Activated T-cell treated with anti-CD3 and anti-CD28 coated beads, Interleukin-2, amount 50 U/mL, for 72 hours (primary cell): ENCODE measurements at regions not wholly inside any gene's neighbourhood (a gene's known extent, or its start where the extent isn't known, plus 50 kb on each side); places are given as distances from the start of the nearest gene placed in this dataset.

Source experiments
- ATAC-seq, 2 donors: fragments of 150-1000 bp; cut with Tn5 transposase; replicated peaks in 1 of 2; 2 replicates each; pipeline ENCODE4 v1.10.0; 2021; ENCODE audit warnings: moderate library complexity in 2 of 2, mild to moderate bottlenecking in 1 of 2
- DNase-seq, 2 donors: peaks; one replicate each; pipeline ENCODE4 v3.0.0; 2021 to 2022; ENCODE audit warnings: mixed read lengths in 1 of 2
- H3K27ac Mint-ChIP-seq: one replicate; pipeline ENCODE4 v1.8.0; 2022; ENCODE audit warnings: mild to moderate bottlenecking, moderate library complexity, mixed read lengths
- H3K27me3 Mint-ChIP-seq: one replicate; pipeline ENCODE4 v1.8.0; 2022; ENCODE audit warnings: low read depth, mixed read lengths
- H3K36me3 Mint-ChIP-seq, 2 donors: one replicate each; pipeline ENCODE4 v1.8.0; 2022; ENCODE audit warnings: mixed read lengths in 2 of 2, mild to moderate bottlenecking in 1 of 2; ENCODE audit not compliant: insufficient read depth in 2 of 2
- H3K4me1 Mint-ChIP-seq: one replicate; pipeline ENCODE4 v1.8.0; 2022; ENCODE audit warnings: low read depth, mixed read lengths
- H3K4me3 Mint-ChIP-seq, 2 donors: one replicate each; pipeline ENCODE4 v1.8.0; 2022; ENCODE audit warnings: mild to moderate bottlenecking in 2 of 2, mixed read lengths in 2 of 2, moderate library complexity in 2 of 2
- H3K9me3 Mint-ChIP-seq, 2 donors: one replicate each; pipeline ENCODE4 v1.8.0; 2022; ENCODE audit warnings: mixed read lengths in 2 of 2

GRCh38 chr11:87451395-87451794, 413.7 kb downstream of the TMEM135 start:
- H3K4me1 Mint-ChIP-seq: no peaks in the 10 kb centered on the region
- no peaks in the 10 kb centered on the region for H3K36me3 Mint-ChIP-seq
- no peaks in the 10 kb centered on the region for H3K9me3 Mint-ChIP-seq
- H3K27me3 Mint-ChIP-seq: peaks cover 7% of the 10 kb centered on the region
- ATAC-seq (no peak), DNase-seq (no peak)
- no peak overlapping the region for H3K4me3 Mint-ChIP-seq
- no peak overlapping the region for H3K27ac Mint-ChIP-seq

- H3K27me3 Mint-ChIP-seq: peaks cover 26% of the 10 kb centered on the region
- no peak overlapping the region for H3K4me3 Mint-ChIP-seq
- DNase-seq: no peak
- ATAC-seq: no peak
- no peaks in the 10 kb centered on the region for H3K9me3 Mint-ChIP-seq
- no peaks in the 10 kb centered on the region for H3K4me1 Mint-ChIP-seq
- H3K36me3 Mint-ChIP-seq: no peaks in the 10 kb centered on the region
- H3K27ac Mint-ChIP-seq: no peak overlapping the region
Measured at GRCh38 chr11:87447606-87448005, 409.9 kb downstream of the TMEM135 start.

GRCh38 chr11:87444993-87445392, 407.3 kb downstream of the TMEM135 start:
- Mint-ChIP-seq H3K27ac (no peak overlapping the region), H3K4me3 (no peak overlapping the region), H3K9me3 (no peaks in the 10 kb centered on the region), H3K4me1 (no peaks in the 10 kb centered on the region), H3K36me3 (no peaks in the 10 kb centered on the region), H3K27me3 (peaks cover 36% of the 10 kb centered on the region)
- ATAC-seq (no peak), DNase-seq (no peak)

DNA sequence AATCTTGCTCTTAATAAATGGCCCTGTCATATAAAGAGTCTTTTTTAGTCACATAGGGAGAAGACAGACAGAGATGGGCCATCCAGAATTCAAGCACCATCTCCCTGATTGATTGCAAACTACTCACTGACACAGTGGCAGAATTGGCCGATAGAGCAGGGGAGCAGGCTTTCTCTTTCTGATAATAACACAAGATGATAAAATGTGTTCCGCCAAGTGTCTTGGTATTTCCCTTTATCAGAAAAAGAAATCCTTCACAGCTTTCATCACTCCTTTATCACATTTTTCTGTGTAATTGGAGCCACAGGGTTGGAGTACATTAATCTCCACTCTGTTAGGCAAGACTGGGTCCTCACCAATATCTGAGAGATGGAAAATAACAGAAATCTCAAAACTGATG, 406.0 kb downstream of the TMEM135 start:
- no peak overlapping the region for H3K27ac Mint-ChIP-seq
- no peaks in the 10 kb centered on the region for H3K4me1 Mint-ChIP-seq
- DNase-seq (no peak), ATAC-seq (no peak)
- no peaks in the 10 kb centered on the region for H3K9me3 Mint-ChIP-seq
- no peak overlapping the region for H3K4me3 Mint-ChIP-seq
- no peaks in the 10 kb centered on the region for H3K36me3 Mint-ChIP-seq
- H3K27me3 Mint-ChIP-seq: peaks cover 41% of the 10 kb centered on the region

DNA sequence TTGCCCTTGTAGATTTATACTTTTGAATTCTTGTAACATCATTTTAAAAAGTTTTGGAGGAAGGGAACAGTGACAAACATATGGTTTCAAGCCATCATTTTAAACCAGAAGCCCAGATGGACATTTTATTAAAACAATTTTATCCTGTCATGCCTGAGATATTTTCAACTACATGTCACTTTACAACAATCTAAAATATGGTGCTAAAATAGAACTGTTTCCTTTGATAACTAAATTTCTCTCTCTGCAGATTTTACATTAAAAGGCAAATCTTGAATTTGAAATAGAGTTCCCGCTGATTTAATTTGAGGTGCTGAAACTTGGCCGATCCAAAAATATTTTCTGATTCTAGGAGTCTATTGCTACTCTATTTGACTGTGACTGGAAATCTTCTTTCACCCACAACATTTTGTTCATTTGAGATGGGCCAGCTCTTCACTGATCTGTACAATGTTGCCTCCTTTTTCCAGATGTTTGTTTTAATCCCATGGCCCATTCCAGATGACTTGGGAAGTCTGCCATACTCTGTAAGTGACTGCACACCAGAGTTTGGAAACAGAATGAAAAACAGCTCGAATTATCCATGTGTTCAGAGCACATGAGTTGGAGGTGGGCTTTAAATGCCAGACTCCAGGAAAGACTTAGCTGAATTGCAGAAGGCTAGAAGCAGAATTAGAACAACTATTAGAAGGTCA, 402.5 kb downstream of the TMEM135 start:
- Mint-ChIP-seq H3K27ac (no peak overlapping the region), H3K36me3 (no peaks in the 10 kb centered on the region), H3K4me1 (no peaks in the 10 kb centered on the region), H3K4me3 (no peak overlapping the region), H3K9me3 (no peaks in the 10 kb centered on the region), H3K27me3 (peaks cover 33% of the 10 kb centered on the region)
- no peak for ATAC-seq
- no peak for DNase-seq

GRCh38 chr11:87438416-87438815, 400.7 kb downstream of the TMEM135 start:
- DNase-seq: no peak
- Mint-ChIP-seq H3K4me3 (no peak overlapping the region), H3K27ac (no peak overlapping the region), H3K9me3 (no peaks in the 10 kb centered on the region), H3K27me3 (peaks cover 27% of the 10 kb centered on the region), H3K4me1 (no peaks in the 10 kb centered on the region), H3K36me3 (no peaks in the 10 kb centered on the region)
- ATAC-seq: no peak

GRCh38 chr11:87437844-87438223, 400.1 kb downstream of the TMEM135 start:
- Mint-ChIP-seq H3K27me3 (peaks cover 22% of the 10 kb centered on the region), H3K4me3 (no peak overlapping the region), H3K36me3 (no peaks in the 10 kb centered on the region)

DNA sequence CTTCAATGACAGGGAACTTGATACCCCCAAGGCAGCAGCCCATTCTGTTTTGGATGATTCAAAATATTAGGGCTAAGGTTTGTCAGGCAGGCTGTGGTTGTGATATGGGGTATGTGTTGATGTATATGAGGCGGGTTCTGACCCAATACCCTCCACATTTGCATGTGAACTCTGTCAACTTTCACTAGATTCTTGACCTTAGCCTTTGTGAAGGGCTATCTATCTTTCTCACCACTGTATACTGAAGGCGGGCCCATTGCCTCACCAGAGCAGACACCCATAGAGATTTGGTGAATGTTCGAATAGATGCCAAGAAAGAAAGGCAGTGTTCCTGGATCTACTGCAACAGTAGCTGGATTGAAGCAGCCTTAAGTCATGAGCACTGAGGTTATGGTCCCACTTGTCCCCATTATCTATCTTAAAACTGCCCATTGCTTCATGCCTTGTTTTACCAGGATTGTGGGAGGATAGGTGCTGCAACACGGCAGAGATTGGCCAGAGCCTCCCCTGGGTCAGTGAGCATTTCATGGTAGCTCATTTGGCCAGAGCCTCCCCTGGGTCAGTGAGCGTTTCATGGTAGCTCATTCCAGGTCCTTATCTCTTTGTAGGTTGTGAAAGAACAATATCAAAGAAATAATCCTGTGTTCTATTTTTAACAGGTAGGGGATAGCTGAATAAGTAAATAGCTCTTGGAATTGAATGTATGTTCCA, 399.6 kb downstream of the TMEM135 start:
- Mint-ChIP-seq H3K36me3 (no peaks in the 10 kb centered on the region), H3K4me3 (no peak overlapping the region), H3K9me3 (no peaks in the 10 kb centered on the region), H3K4me1 (no peaks in the 10 kb centered on the region), H3K27ac (no peak overlapping the region), H3K27me3 (peaks cover 20% of the 10 kb centered on the region)
- no peak for ATAC-seq
- DNase-seq: no peak

More at GRCh38 chr11:87437844-87438223, 400.1 kb downstream of the TMEM135 start:
- Mint-ChIP-seq H3K4me1 (no peaks in the 10 kb centered on the region), H3K27ac (no peak overlapping the region), H3K9me3 (no peaks in the 10 kb centered on the region)
- no peak for ATAC-seq
- DNase-seq: no peak

- Mint-ChIP-seq H3K4me1 (no peaks in the 10 kb centered on the region), H3K27ac (no peak overlapping the region), H3K36me3 (no peaks in the 10 kb centered on the region), H3K27me3 (no peaks in the 10 kb centered on the region), H3K9me3 (no peaks in the 10 kb centered on the region), H3K4me3 (no peak overlapping the region)
- DNase-seq (no peak), ATAC-seq (no peak)
Measured at GRCh38 chr11:87432022-87432421, 394.3 kb downstream of the TMEM135 start.

DNA sequence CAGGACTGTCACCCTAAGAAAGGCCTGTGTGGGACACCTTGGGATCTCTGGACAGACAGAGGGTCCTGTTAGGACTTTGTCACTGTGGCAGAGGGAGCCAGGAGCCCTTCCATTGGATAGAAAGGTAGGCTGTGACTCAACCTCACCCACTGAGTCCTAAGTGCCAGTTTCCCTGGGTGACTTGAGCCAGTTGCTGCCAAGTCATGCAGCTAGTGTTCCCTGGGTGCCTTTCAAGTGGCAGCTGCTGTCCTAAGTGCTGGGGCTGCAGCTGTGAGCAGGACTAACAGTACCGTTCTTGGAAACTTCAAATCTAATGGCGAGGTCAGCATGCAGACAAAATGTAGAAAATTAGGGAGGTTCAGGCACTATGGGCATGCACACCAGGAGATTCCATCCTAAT, 393.7 kb downstream of the TMEM135 start:
- DNase-seq (no peak), ATAC-seq (no peak)
- Mint-ChIP-seq H3K27me3 (no peaks in the 10 kb centered on the region), H3K36me3 (no peaks in the 10 kb centered on the region), H3K4me3 (no peak overlapping the region), H3K4me1 (no peaks in the 10 kb centered on the region), H3K27ac (no peak overlapping the region), H3K9me3 (no peaks in the 10 kb centered on the region)

DNA sequence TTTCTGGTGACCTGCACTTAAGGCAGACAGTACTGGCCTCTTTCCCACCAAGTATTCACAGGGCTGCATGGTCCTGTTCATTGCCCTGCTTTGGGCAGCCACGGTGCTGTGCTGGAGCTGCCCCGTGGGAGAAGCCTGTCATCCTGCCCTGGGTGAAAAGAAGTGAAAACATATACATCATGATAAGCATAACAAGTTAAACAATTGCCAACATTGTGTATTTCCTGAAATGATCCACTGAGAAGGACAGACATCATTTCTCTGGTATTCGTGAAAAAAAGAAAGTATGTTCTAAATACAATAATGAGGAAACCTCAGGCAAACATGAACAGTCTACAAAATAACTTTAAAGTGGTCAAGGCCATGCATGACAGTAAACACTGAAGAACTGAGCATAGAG, 393.1 kb downstream of the TMEM135 start:
- H3K9me3 Mint-ChIP-seq: no peaks in the 10 kb centered on the region
- H3K4me3 Mint-ChIP-seq: no peak overlapping the region
- no peak overlapping the region for H3K27ac Mint-ChIP-seq
- ATAC-seq (no peak), DNase-seq (no peak)
- no peaks in the 10 kb centered on the region for H3K27me3 Mint-ChIP-seq
- H3K4me1 Mint-ChIP-seq: no peaks in the 10 kb centered on the region
- no peaks in the 10 kb centered on the region for H3K36me3 Mint-ChIP-seq

- no peak for ATAC-seq
- no peak overlapping the region for H3K27ac Mint-ChIP-seq
- H3K4me3 Mint-ChIP-seq: no peak overlapping the region
- H3K36me3 Mint-ChIP-seq: no peaks in the 10 kb centered on the region
- H3K4me1 Mint-ChIP-seq: no peaks in the 10 kb centered on the region
- H3K9me3 Mint-ChIP-seq: no peaks in the 10 kb centered on the region
- no peaks in the 10 kb centered on the region for H3K27me3 Mint-ChIP-seq
- no peak for DNase-seq
Measured at GRCh38 chr11:87429996-87430395, 392.3 kb downstream of the TMEM135 start.

GRCh38 chr11:87428266-87428665, 390.5 kb downstream of the TMEM135 start:
- H3K9me3 Mint-ChIP-seq: no peaks in the 10 kb centered on the region
- no peaks in the 10 kb centered on the region for H3K4me1 Mint-ChIP-seq
- H3K4me3 Mint-ChIP-seq: no peak overlapping the region

GRCh38 chr11:87425943-87426342, 388.2 kb downstream of the TMEM135 start:
- H3K9me3 Mint-ChIP-seq: no peaks in the 10 kb centered on the region
- ATAC-seq (no peak), DNase-seq (no peak)
- H3K27ac Mint-ChIP-seq: no peak overlapping the region
- H3K4me1 Mint-ChIP-seq: no peaks in the 10 kb centered on the region
- H3K36me3 Mint-ChIP-seq: no peaks in the 10 kb centered on the region
- no peaks in the 10 kb centered on the region for H3K27me3 Mint-ChIP-seq
- no peak overlapping the region for H3K4me3 Mint-ChIP-seq

More at GRCh38 chr11:87428266-87428665, 390.5 kb downstream of the TMEM135 start:
- Mint-ChIP-seq H3K36me3 (no peaks in the 10 kb centered on the region), H3K27me3 (no peaks in the 10 kb centered on the region), H3K27ac (no peak overlapping the region)
- DNase-seq: no peak
- ATAC-seq: no peak
